A673 (cell line): ENCODE measurements at regions not wholly inside any gene's neighbourhood (a gene's known extent, or its start where the extent isn't known, plus 50 kb on each side); places are given as distances from the start of the nearest gene placed in this dataset.

ENCODE experiments used
- BruUV-seq: library from RNA; stranded (reverse); fragments of 400-500 nt; replicated peaks from 2 replicates; lab custom pipeline; 2021; lab: Mats Ljungman, UMichigan
- CTCF ChIA-PET: fragments of 300-600 bp; sonication (Branson Sonifier 250); formaldehyde crosslinking; loops from one replicate; lab custom pipeline; 2022; ENCODE audit warnings: antibody characterized with exemption; lab: Charles Lee
- POLR2A ChIA-PET: fragments of 300-600 bp; sonication (Branson Sonifier 250); formaldehyde crosslinking; loops from one replicate; lab custom pipeline; 2022; ENCODE audit warnings: antibody characterized with exemption; ENCODE audit not compliant: low non-redundant PET; lab: Charles Lee
- DNase-seq: peaks from one replicate; pipeline ENCODE4 v3.0.0-alpha.2; 2015; ENCODE audit warnings: low spot score
- H3K27ac ChIP-seq: fragments of 200-600 bp; sonication (generic); 2 replicates; pipeline ENCODE4 v1.5.1; 2016; ENCODE audit warnings: mixed run types, low read depth, mild to moderate bottlenecking, mixed read lengths, antibody characterized with exemption, low read length; ENCODE audit not compliant: poor library complexity, severe bottlenecking
- H3K27me3 ChIP-seq: fragments of 200-600 bp; sonication (generic); replicated peaks from 2 replicates; pipeline ENCODE4 v1.6.1; 2017; ENCODE audit warnings: mixed run types, low read depth, mild to moderate bottlenecking, mixed read lengths, antibody characterized with exemption, low read length; ENCODE audit not compliant: insufficient read depth, poor library complexity
- H3K36me3 ChIP-seq: fragments of 200-600 bp; sonication (generic); 2 replicates; pipeline ENCODE4 v1.6.1; 2016; ENCODE audit warnings: mixed run types, mild to moderate bottlenecking, mixed read lengths, antibody characterized with exemption, low read length; ENCODE audit not compliant: insufficient read depth, poor library complexity, severe bottlenecking
- H3K4me1 ChIP-seq: fragments of 200-600 bp; sonication (generic); 2 replicates; pipeline ENCODE4 v1.6.1; 2017; ENCODE audit warnings: mixed run types, mild to moderate bottlenecking, mixed read lengths, antibody characterized with exemption, low read length; ENCODE audit not compliant: insufficient read depth, poor library complexity, severe bottlenecking
- H3K4me3 ChIP-seq: fragments of 200-600 bp; sonication (generic); 2 replicates; pipeline ENCODE4 v1.5.1; 2016; ENCODE audit warnings: low read depth, mixed run types, mild to moderate bottlenecking, mixed read lengths, low read length; ENCODE audit not compliant: poor library complexity, severe bottlenecking
- H3K9me3 ChIP-seq: fragments of 200-600 bp; sonication (generic); 2 replicates; pipeline ENCODE4 v1.6.1; 2016; ENCODE audit warnings: mixed run types, low read depth, mild to moderate bottlenecking, mixed read lengths, antibody characterized with exemption, low read length; ENCODE audit not compliant: poor library complexity, severe bottlenecking
- EZH2 ChIP-seq: fragments of 200-600 bp; sonication (generic); IDR thresholded peaks from 2 replicates; pipeline ENCODE4 v1.6.1; 2017; ENCODE audit warnings: borderline replicate concordance, low read depth, mild to moderate bottlenecking, mixed read lengths, antibody characterized with exemption, low read length; ENCODE audit not compliant: poor library complexity, severe bottlenecking
- intact Hi-C: fragments of 100-400 bp; cut with micrococcal nuclease; formaldehyde crosslinking; loops from one replicate; pipeline ENCODE4 v1.10.0; 2022; ENCODE audit not compliant: unreplicated experiment
- TF ChIP-seq, protein P1 (sequence below): fragments of 300-800, 200-600 bp; sonication (generic); conservative IDR thresholded peaks from 2 replicates; pipeline ENCODE4 v1.5.1; 2017; ENCODE audit warnings: low read depth, mild to moderate bottlenecking, antibody characterized with exemption, low read length, moderate library complexity, mixed read lengths

DNA sequence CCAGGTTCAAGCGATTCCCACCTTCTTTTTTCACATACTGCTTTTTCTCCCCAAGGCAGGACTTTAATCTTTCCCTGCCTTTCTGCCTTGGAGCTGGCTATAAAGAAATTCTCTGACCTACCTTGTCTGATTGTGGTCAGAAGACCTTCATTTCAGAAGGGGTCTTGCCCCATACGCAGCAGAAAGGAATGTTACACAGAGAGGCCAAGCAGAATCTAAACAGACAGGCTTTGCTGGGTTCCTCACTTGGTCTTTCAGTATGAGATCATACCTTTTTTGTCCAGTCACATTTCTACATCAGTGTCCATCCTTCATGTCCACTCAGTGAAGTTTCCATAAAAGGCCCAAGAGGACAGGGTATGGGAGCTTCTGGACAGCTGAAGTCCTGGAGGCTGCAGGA, 108.3 kb upstream of the RBPJ start:
- BruUV-seq, result no TSS peak
- H3K36me3 ChIP-seq, result no peaks in the 10 kb centered on the region
- H3K4me3 ChIP-seq, result no peak overlapping the region
- ChIA-PET POLR2A (no interaction called here), CTCF (no interaction called here)
- peaks cover 58% of the 10 kb centered on the region for H3K27me3 ChIP-seq
- no peaks in the 10 kb centered on the region for H3K9me3 ChIP-seq
- no peak overlapping the region for H3K27ac ChIP-seq
- H3K4me1 ChIP-seq, result no peaks in the 10 kb centered on the region
- no peak for DNase-seq
- no peak for TF ChIP-seq EZH2
- TF ChIP-seq, protein P1, sequence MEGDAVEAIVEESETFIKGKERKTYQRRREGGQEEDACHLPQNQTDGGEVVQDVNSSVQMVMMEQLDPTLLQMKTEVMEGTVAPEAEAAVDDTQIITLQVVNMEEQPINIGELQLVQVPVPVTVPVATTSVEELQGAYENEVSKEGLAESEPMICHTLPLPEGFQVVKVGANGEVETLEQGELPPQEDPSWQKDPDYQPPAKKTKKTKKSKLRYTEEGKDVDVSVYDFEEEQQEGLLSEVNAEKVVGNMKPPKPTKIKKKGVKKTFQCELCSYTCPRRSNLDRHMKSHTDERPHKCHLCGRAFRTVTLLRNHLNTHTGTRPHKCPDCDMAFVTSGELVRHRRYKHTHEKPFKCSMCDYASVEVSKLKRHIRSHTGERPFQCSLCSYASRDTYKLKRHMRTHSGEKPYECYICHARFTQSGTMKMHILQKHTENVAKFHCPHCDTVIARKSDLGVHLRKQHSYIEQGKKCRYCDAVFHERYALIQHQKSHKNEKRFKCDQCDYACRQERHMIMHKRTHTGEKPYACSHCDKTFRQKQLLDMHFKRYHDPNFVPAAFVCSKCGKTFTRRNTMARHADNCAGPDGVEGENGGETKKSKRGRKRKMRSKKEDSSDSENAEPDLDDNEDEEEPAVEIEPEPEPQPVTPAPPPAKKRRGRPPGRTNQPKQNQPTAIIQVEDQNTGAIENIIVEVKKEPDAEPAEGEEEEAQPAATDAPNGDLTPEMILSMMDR, result no peak
- intact Hi-C loops, result no loop called here

DNA sequence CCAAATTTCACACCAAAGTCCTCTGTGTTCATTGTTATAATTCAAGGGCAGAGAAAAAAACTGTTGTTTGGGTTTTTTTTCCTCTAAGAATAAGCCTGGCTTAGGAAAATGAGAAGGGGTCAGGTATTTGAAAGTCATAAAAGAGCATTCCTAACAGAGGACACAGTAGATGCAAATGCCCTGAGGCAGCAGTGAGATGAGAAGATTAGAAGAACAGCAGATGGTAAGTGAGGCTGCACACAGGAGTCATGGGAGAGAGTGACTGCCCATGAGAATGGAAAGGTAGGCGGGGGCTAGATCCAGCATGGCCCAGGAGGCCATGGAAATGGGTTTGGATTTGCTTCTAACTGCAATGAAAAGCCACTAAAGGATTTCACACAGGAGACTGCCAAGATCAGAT, 107.5 kb upstream of the RBPJ start:
- no peaks in the 10 kb centered on the region for H3K9me3 ChIP-seq
- no peak overlapping the region for H3K27ac ChIP-seq
- intact Hi-C loops, result no loop called here
- no TSS peak for BruUV-seq
- ChIA-PET POLR2A (interaction anchor here (0.9 kb wide), 1 partner anchor 509 kb away, joined by 10 read pairs; no protein-coding TSS in a partner anchor), CTCF (no interaction called here)
- no peak overlapping the region for H3K4me3 ChIP-seq
- peaks cover 50% of the 10 kb centered on the region for H3K27me3 ChIP-seq
- TF ChIP-seq, protein P1, result no peak
- TF ChIP-seq EZH2, result no peak
- DNase-seq, result no peak
- H3K4me1 ChIP-seq, result no peaks in the 10 kb centered on the region
- H3K36me3 ChIP-seq, result no peaks in the 10 kb centered on the region

DNA sequence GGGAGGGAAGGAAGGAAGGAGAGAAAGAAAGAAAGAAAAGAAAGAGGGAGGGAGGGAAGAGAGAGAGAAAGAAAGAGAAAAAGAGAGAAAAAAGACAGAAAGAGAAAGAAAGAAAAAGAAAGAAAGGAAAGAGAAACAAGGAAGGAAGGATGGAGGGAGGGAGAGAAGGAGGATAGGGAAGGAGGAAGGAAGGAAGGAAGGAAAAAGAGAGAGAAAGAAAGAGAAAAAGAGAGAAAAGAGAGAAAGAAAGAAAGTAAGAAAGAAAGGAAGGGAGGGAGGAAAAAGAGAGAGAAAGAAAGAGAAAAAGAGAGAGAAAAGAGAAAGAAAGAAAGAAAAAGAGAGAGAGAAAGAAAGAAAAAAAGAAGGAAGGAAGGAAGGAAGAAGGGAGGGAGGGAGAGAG, 105.8 kb upstream of the RBPJ start:
- POLR2A ChIA-PET, result no interaction called here
- Histone ChIP-seq H3K4me3 (no peak overlapping the region), H3K27ac (no peak overlapping the region), H3K4me1 (no peaks in the 10 kb centered on the region), H3K27me3 (peaks cover 35% of the 10 kb centered on the region), H3K36me3 (no peaks in the 10 kb centered on the region), H3K9me3 (no peaks in the 10 kb centered on the region)
- intact Hi-C loops, result no loop called here
- BruUV-seq, result no TSS peak
- TF ChIP-seq EZH2, result no peak
- TF ChIP-seq, protein P1, result no peak
- no peak for DNase-seq
- CTCF ChIA-PET, result no interaction called here
